ENCODE measurements at regions not wholly inside any gene's neighbourhood (a gene's known extent, or its start where the extent isn't known, plus 50 kb on each side); places are given as distances from the start of the nearest gene placed in this dataset.
"Not testable (repeated sequence)": the region's sequence is repeated elsewhere in the genome, so short reads cannot be mapped to it uniquely, and the experiment has no call there.

DNA sequence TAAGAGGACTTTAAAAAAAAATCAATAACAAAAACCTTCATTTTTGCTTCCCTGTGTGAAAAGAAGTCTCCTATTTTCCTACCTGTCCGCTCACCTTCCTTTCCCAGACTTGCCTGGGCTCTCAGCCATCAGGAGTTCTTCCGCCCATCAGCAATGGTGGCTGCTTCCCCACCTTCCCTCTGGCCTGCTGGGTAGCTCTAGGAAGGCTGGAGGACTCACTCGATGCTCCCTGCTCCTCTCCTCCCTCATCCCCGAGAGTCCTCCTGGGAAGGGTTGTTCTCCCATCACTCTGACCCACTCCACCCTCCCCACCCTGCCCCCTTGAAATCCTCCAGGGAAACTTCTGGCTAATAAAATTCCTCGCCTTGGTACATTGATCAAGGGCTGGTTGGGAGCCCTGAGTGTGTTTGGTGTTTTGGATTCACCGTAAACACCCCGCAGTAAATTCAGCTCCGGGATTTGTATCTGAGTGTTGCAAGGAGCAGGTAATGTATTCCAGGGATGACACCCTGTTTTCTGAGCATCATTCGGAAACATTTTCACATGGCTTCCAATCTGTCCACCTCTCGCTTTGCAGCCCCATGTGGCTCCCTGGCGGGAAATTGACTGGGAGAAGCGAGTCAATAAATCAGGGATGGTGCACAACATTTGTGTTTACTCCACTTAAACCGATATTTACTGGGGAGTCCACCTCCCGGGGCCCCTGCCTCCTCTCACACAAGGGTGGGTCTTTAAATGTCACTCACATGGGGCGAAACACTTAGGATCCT is 126.4 kb upstream of the SDK1 start:
- Mint-ChIP-seq H3K36me3 (peaks cover 3% of the 10 kb centered on the region), H3K9me3 (ENCODE audit: low read depth) (no peaks in the 10 kb centered on the region), H3K4me1 (peaks cover 5% of the 10 kb centered on the region), H3K4me3 (no peak overlapping the region), H3K27ac (no peak overlapping the region), H3K27me3 (peaks cover 33% of the 10 kb centered on the region)
- CTCF ChIA-PET: no interaction called here
- ATAC-seq: no peak
- no peak for DNase-seq

GRCh38 chr7:3175285-3175902 is 125.7 kb upstream of the SDK1 start:
- Mint-ChIP-seq H3K4me1 (peaks cover 5% of the 10 kb centered on the region), H3K27me3 (peaks cover 33% of the 10 kb centered on the region), H3K9me3 (ENCODE audit: low read depth) (no peaks in the 10 kb centered on the region), H3K4me3 (no peak overlapping the region), H3K36me3 (peaks cover 3% of the 10 kb centered on the region), H3K27ac (no peak overlapping the region)
- ATAC-seq (no peak), DNase-seq (no peak)
- CTCF ChIA-PET: no interaction called here

DNA sequence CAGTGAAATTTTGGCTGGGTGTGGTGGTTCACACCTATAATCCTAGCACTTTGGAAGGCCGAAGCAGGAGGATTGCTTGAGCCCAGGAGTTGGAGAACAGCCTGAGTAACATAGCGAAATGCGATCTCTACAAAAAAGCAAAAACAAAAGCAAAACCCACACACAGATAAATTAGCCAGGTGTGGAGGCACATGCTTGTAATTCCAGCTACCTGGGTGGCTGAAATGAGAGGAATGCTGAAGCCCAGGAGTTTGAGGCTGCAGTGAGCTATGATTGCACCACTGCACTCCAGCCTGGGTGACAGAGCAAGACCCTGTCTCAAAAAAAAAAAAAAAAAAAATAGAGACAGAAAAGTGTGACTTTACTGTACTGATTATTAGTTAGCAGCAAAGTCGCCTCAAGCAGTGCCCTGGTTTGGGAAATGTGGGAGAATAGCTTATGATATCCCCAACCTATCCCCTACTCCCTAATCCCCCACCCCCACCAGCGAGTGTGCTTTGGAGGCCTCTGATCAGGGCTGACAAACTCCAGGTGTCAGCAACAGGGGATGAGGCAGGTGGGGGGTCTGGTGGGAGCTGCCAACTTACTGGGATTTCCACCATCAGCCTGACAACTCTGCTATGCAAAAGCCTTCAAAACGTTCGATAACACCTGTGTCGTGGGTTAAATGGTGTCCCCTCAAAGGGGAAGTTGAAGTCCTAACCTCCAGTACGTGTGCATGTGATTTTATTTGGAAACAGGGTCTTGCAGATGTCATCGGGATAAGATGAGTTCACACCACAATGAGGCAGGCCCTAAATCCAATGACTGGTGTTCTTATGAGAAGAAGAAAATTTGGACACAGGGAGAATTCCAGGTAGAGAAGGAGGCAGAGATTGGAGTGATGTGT is 124.7 kb upstream of the SDK1 start:
- Mint-ChIP-seq H3K36me3 (peaks cover 3% of the 10 kb centered on the region), H3K27me3 (peaks cover 33% of the 10 kb centered on the region), H3K27ac (no peak overlapping the region), H3K9me3 (ENCODE audit: low read depth) (no peaks in the 10 kb centered on the region), H3K4me1 (no peaks in the 10 kb centered on the region), H3K4me3 (no peak overlapping the region)
- no peak for DNase-seq
- ATAC-seq: no peak
- CTCF ChIA-PET: no interaction called here

- Mint-ChIP-seq H3K27ac (no peak overlapping the region), H3K9me3 (ENCODE audit: low read depth) (no peaks in the 10 kb centered on the region), H3K27me3 (peaks cover 27% of the 10 kb centered on the region), H3K4me3 (no peak overlapping the region), H3K4me1 (no peaks in the 10 kb centered on the region), H3K36me3 (no peaks in the 10 kb centered on the region)
- ATAC-seq: no peak
- CTCF ChIA-PET: no interaction called here
- no peak for DNase-seq
Observed at GRCh38 chr7:3177271-3177670, 123.8 kb upstream of the SDK1 start.

GRCh38 chr7:3179456-3179855 is 121.6 kb upstream of the SDK1 start:
- Mint-ChIP-seq H3K27me3 (peaks cover 22% of the 10 kb centered on the region), H3K4me3 (no peak overlapping the region), H3K27ac (no peak overlapping the region), H3K36me3 (no peaks in the 10 kb centered on the region), H3K9me3 (ENCODE audit: low read depth) (no peaks in the 10 kb centered on the region), H3K4me1 (no peaks in the 10 kb centered on the region)
- DNase-seq (no peak), ATAC-seq (no peak)
- CTCF ChIA-PET: no interaction called here

DNA sequence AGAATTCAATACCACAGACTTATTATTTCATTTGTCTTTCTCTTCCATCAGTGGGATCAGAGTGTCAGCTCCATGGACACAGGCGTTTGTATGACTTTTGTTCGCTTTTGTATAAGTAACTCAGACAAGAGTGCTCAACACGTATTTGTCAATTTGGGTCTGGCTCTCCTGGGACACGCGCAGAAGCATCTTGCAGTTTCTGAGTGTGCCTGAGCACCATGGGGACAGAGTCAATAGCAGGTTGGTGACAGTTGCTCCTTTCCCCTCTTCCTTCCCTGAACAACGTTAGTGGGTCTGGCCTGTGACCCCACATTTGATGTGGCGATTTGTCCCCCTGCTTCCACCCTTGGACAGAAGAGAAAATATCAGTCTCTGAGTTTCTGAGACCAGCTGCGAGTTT is 120.4 kb upstream of the SDK1 start:
- no peak overlapping the region for H3K27ac Mint-ChIP-seq
- DNase-seq (no peak), ATAC-seq (no peak)
- no peak overlapping the region for H3K4me3 Mint-ChIP-seq
- H3K27me3 Mint-ChIP-seq: peaks cover 17% of the 10 kb centered on the region
- no peaks in the 10 kb centered on the region for H3K36me3 Mint-ChIP-seq
- no peaks in the 10 kb centered on the region for H3K9me3 Mint-ChIP-seq (ENCODE audit: low read depth)
- H3K4me1 Mint-ChIP-seq: no peaks in the 10 kb centered on the region
- CTCF ChIA-PET: no interaction called here

DNA sequence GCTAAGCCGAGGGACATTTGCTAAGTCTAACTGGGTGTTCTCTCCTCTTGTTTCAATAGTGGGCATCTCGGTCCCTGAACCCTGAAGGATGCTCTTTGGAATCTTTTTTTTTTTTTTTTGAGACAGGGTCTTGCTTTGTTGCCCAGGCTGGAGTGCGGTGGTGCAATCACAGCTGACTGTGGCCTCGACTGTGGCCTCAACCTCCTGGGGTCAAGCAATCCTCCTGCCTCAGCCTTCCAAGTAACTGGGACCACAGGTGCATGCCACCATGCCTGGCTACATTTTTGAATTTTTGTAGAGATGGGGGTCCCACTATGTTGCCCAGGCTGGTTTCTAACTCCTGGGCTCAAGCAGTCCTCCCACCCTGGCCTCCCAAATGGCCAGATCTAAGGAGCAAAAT is 119.0 kb upstream of the SDK1 start:
- H3K4me1 Mint-ChIP-seq; H3K9me3 Mint-ChIP-seq (ENCODE audit: low read depth); DNase-seq; H3K36me3 Mint-ChIP-seq; CTCF ChIA-PET; H3K4me3 Mint-ChIP-seq; H3K27ac Mint-ChIP-seq; ATAC-seq: not testable (repeated sequence)
- H3K27me3 Mint-ChIP-seq: peaks cover 11% of the 10 kb centered on the region

DNA sequence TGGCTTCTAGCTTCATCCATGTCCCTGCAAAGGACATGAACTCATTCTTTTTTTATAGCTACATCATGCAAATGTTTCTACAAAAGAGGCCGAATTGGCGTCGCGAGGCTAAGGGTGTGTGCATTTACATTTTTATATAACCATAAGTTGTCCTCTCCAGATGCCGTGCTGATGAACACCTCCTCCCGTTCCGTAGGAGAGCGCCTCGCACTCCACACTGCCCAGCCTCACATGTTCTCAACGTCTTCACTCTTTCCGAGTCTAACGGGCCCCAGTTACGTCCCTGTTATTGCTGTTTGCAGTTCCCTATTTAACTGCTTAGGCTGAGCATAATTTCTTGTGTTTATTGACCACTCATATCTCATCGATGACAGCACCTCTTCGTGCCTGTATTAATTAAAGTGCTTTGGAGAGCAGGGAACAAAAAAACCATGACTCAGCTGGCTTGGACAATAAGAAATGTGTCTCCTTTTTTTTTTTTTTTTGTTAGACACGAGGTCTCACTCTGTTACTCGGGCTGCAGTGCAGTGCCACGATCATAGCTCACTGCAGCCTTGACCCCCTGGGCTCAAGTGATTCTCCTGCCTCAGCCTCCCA is 113.5 kb upstream of the SDK1 start:
- Mint-ChIP-seq H3K9me3 (ENCODE audit: low read depth) (no peaks in the 10 kb centered on the region), H3K27ac (no peak overlapping the region), H3K36me3 (no peaks in the 10 kb centered on the region), H3K4me3 (no peak overlapping the region), H3K4me1 (no peaks in the 10 kb centered on the region), H3K27me3 (peaks cover 12% of the 10 kb centered on the region)
- DNase-seq (no peak), ATAC-seq (no peak)
- CTCF ChIA-PET: no interaction called here

- DNase-seq: no peak
- H3K4me1 Mint-ChIP-seq: peaks cover 5% of the 10 kb centered on the region
- H3K9me3 Mint-ChIP-seq (ENCODE audit: low read depth): no peaks in the 10 kb centered on the region
- CTCF ChIA-PET: no interaction called here
- ATAC-seq: no peak
- H3K27ac Mint-ChIP-seq: no peak overlapping the region
- H3K4me3 Mint-ChIP-seq: no peak overlapping the region
- no peaks in the 10 kb centered on the region for H3K36me3 Mint-ChIP-seq
- H3K27me3 Mint-ChIP-seq: peaks cover 13% of the 10 kb centered on the region
Observed at GRCh38 chr7:3188946-3189345, 112.1 kb upstream of the SDK1 start.

GRCh38 chr7:3191548-3191947 is 109.5 kb upstream of the SDK1 start:
- H3K9me3 Mint-ChIP-seq (ENCODE audit: low read depth): no peaks in the 10 kb centered on the region
- H3K4me3 Mint-ChIP-seq: no peak overlapping the region
- peaks cover 19% of the 10 kb centered on the region for H3K27me3 Mint-ChIP-seq
- no peak overlapping the region for H3K27ac Mint-ChIP-seq
- H3K4me1 Mint-ChIP-seq: peaks cover 5% of the 10 kb centered on the region
- CTCF ChIA-PET: interaction anchor here (1.2 kb wide), 1 partner anchor 9 kb away, joined by 3 read pairs; no protein-coding TSS in a partner anchor
- no peaks in the 10 kb centered on the region for H3K36me3 Mint-ChIP-seq
- DNase-seq: no peak
- no peak for ATAC-seq

DNA sequence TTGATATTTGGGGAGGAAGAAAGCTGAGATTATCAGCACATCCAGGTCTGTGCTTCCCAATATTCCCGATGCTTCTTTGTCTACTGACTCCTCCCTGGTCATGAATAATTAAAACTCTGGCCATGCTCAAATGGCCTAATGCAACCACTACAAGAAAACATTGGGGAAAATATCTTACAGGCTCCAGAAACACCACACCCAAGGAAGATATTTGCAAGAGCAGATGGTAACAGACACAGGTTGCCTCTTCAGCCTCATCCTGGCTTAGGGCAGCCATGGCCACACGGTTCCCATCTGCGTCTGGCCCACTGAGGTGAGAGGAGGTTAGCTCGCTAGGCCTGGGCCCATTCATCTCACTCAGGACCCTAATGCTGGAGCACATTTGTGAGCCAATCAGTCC is 108.4 kb upstream of the SDK1 start:
- no peak overlapping the region for H3K27ac Mint-ChIP-seq
- H3K4me1 Mint-ChIP-seq: peaks cover 5% of the 10 kb centered on the region
- no peak for DNase-seq
- H3K9me3 Mint-ChIP-seq (ENCODE audit: low read depth): no peaks in the 10 kb centered on the region
- ATAC-seq: no peak
- CTCF ChIA-PET: no interaction called here
- H3K27me3 Mint-ChIP-seq: peaks cover 24% of the 10 kb centered on the region
- H3K4me3 Mint-ChIP-seq: no peak overlapping the region
- H3K36me3 Mint-ChIP-seq: no peaks in the 10 kb centered on the region

DNA sequence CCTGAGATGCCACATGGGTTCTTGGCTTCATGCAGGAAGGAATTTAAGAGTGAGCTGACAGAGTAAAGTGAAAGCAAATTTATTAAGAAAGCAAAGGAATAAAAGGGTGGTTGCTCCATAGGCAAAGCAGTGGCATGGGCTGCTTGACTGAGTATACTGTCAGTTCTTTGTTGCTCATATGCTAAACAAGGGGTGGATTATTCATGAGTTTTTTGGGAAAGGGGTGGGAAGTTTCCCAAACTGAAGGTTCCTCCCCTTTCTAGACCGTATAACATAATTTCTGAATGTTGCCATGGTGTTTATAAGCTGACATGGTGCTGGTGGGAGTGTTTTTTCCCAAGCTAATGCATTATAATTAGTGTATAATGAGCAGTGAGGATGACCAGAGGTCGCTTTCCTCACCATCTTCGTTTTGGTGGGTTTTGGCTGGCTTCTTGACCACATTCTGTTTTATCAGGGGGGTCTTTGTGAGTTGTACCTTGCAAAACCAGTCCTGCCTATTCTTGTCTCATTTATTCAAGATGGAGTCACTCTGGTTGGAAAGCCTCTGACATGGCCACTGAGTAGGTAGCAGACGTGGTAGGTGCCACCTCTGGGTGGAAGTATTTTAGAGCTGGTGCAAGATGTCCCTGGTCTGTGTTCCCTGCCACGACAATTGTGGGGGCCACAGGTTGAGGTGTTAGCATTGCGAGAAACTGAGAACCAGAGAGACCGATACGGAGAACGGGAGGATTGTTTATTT is 107.5 kb upstream of the SDK1 start:
- H3K27ac Mint-ChIP-seq: no peak overlapping the region
- H3K4me1 Mint-ChIP-seq: peaks cover 5% of the 10 kb centered on the region
- CTCF ChIA-PET: no interaction called here
- no peak for DNase-seq
- no peaks in the 10 kb centered on the region for H3K36me3 Mint-ChIP-seq
- H3K4me3 Mint-ChIP-seq: no peak overlapping the region
- peaks cover 28% of the 10 kb centered on the region for H3K27me3 Mint-ChIP-seq
- no peaks in the 10 kb centered on the region for H3K9me3 Mint-ChIP-seq (ENCODE audit: low read depth)
- no peak for ATAC-seq

- H3K9me3 Mint-ChIP-seq (ENCODE audit: low read depth): no peaks in the 10 kb centered on the region
- H3K27me3 Mint-ChIP-seq: peaks cover 30% of the 10 kb centered on the region
- DNase-seq (no peak), ATAC-seq (no peak)
- peaks cover 2% of the 10 kb centered on the region for H3K36me3 Mint-ChIP-seq
- H3K4me1 Mint-ChIP-seq: peaks cover 5% of the 10 kb centered on the region
- no peak overlapping the region for H3K4me3 Mint-ChIP-seq
- CTCF ChIA-PET: no interaction called here
- no peak overlapping the region for H3K27ac Mint-ChIP-seq
Observed at GRCh38 chr7:3194501-3195141, 106.4 kb upstream of the SDK1 start.

Measured in activated CD8-positive, alpha-beta memory T cell treated with anti-CD3 and anti-CD28 coated beads, Interleukin-2, amount 10 ng/mL, durations not matched to agents 7 days and 5 days (primary cell).